CD4-positive, alpha-beta T cell (primary cell): ENCODE measurements at regions not wholly inside any gene's neighbourhood (a gene's known extent, or its start where the extent isn't known, plus 50 kb on each side); places are given as distances from the start of the nearest gene placed in this dataset.

Experiments
- ATAC-seq: fragments of 200-7000 bp; cut with Tn5 transposase; one replicate; pipeline ENCODE4 v1.10.0; 2022; ENCODE audit warnings: mild to moderate bottlenecking; ENCODE audit not compliant: poor library complexity
- CTCF ChIA-PET: fragments of 350-600 bp; sonication (Branson Sonifier 250); formaldehyde crosslinking; loops from one replicate; lab custom pipeline; 2021; ENCODE audit warnings: antibody characterized with exemption, inconsistent platforms; lab: Charles Lee
- POLR2A ChIA-PET: fragments of 350-600 bp; sonication (Branson Sonifier 250); formaldehyde crosslinking; loops from one replicate; lab custom pipeline; 2021; ENCODE audit warnings: antibody characterized with exemption, inconsistent platforms; lab: Charles Lee
- DNase-seq, 14 experiments: peaks; one replicate each; pipeline ENCODE4 v3.0.0-alpha.2; 2013 to 2020; ENCODE audit warnings: mixed read lengths in 2 of 14
- H3K27ac ChIP-seq, 2 donors: one replicate each; pipeline versions ENCODE4 v1.5.1 to v1.7.0; 2013; ENCODE audit warnings: low read length in 2 of 2, low read depth in 1 of 2, mild to moderate bottlenecking in 1 of 2
- H3K27me3 ChIP-seq, 2 experiments: 1 replicate in 1 of 2; 2 replicates in 1 of 2; pipeline versions ENCODE4 v1.6.1 to v1.7.0; 2013; ENCODE audit warnings: low read length in 2 of 2, control low read depth in 1 of 2, mild to moderate bottlenecking in 1 of 2, moderate library complexity in 1 of 2; ENCODE audit not compliant: insufficient read depth in 2 of 2, control insufficient read depth in 1 of 2
- H3K36me3 ChIP-seq: one replicate; pipeline ENCODE4 v1.6.1; 2013; ENCODE audit warnings: low read length, control low read depth; ENCODE audit not compliant: insufficient read depth
- H3K4me1 ChIP-seq: one replicate; pipeline ENCODE4 v1.6.1; 2013; ENCODE audit warnings: low read length, control low read depth; ENCODE audit not compliant: insufficient read depth
- H3K4me3 ChIP-seq: one replicate; pipeline ENCODE4 v1.5.1; 2013; ENCODE audit warnings: mild to moderate bottlenecking, low read length, moderate library complexity
- H3K9me3 ChIP-seq, 2 experiments: 1 replicate in 1 of 2; 2 replicates in 1 of 2; pipeline versions ENCODE4 v1.6.1 to v1.7.0; 2013; ENCODE audit warnings: low read length in 2 of 2, mild to moderate bottlenecking in 2 of 2, control low read depth in 1 of 2, moderate library complexity in 1 of 2; ENCODE audit not compliant: control insufficient read depth in 1 of 2, insufficient read depth in 1 of 2
- H3K27ac Mint-ChIP-seq: one replicate; pipeline ENCODE4 v1.8.0; 2020; ENCODE audit warnings: mixed read lengths
- H3K27me3 Mint-ChIP-seq: one replicate; pipeline ENCODE4 v1.8.0; 2021; ENCODE audit warnings: mixed read lengths
- H3K36me3 Mint-ChIP-seq: one replicate; pipeline ENCODE4 v1.8.0; 2021; ENCODE audit warnings: low read depth, mixed read lengths
- H3K4me1 Mint-ChIP-seq: one replicate; pipeline ENCODE4 v1.8.0; 2021; ENCODE audit warnings: low read depth, mixed read lengths
- H3K4me3 Mint-ChIP-seq: one replicate; pipeline ENCODE4 v1.8.0; 2020; ENCODE audit warnings: mild to moderate bottlenecking, mixed read lengths
- H3K9me3 Mint-ChIP-seq: one replicate; pipeline ENCODE4 v1.8.0; 2020; ENCODE audit warnings: mixed read lengths
- intact Hi-C, 2 experiments: fragments of 100-400 bp; cut with DNase I in 1 of 2; cut with micrococcal nuclease in 1 of 2; formaldehyde crosslinking; loops; one replicate each; pipeline versions ENCODE4 v1.15.1 to v1.9.0; 2023 to 2025; cut with DNase I, micrococcal nuclease
- TF ChIP-seq, protein P1 (sequence below): fragments of 200-600 bp; IDR thresholded peaks from one replicate; pipeline ENCODE4 v1.8.0; 2022; ENCODE audit warnings: antibody characterized with exemption, mild to moderate bottlenecking

- Mint-ChIP-seq H3K4me3 (no peak overlapping the region), H3K27ac (no peak overlapping the region), H3K4me1 (no peaks in the 10 kb centered on the region), H3K9me3 (no peaks in the 10 kb centered on the region), H3K27me3 (no peaks in the 10 kb centered on the region), H3K36me3 (no peaks in the 10 kb centered on the region)
- no peak overlapping the region for H3K27ac ChIP-seq
- H3K4me1 ChIP-seq = no peaks in the 10 kb centered on the region
- H3K4me3 ChIP-seq = no peak overlapping the region
- CTCF ChIA-PET = no interaction called here
- DNase-seq (no peak), ATAC-seq (no peak)
- no peaks in the 10 kb centered on the region for H3K27me3 ChIP-seq
- POLR2A ChIA-PET = no interaction called here
- H3K9me3 ChIP-seq = no peaks in the 10 kb centered on the region
- intact Hi-C loops = no loop called here
- TF ChIP-seq, protein P1, sequence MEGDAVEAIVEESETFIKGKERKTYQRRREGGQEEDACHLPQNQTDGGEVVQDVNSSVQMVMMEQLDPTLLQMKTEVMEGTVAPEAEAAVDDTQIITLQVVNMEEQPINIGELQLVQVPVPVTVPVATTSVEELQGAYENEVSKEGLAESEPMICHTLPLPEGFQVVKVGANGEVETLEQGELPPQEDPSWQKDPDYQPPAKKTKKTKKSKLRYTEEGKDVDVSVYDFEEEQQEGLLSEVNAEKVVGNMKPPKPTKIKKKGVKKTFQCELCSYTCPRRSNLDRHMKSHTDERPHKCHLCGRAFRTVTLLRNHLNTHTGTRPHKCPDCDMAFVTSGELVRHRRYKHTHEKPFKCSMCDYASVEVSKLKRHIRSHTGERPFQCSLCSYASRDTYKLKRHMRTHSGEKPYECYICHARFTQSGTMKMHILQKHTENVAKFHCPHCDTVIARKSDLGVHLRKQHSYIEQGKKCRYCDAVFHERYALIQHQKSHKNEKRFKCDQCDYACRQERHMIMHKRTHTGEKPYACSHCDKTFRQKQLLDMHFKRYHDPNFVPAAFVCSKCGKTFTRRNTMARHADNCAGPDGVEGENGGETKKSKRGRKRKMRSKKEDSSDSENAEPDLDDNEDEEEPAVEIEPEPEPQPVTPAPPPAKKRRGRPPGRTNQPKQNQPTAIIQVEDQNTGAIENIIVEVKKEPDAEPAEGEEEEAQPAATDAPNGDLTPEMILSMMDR = no peak
- H3K36me3 ChIP-seq = no peaks in the 10 kb centered on the region
These were observed 339.7 kb downstream of the USP25 start for GRCh38 chr21:16069178-16070112.

- no peaks in the 10 kb centered on the region for H3K36me3 Mint-ChIP-seq
- Histone ChIP-seq H3K4me3 (no peak overlapping the region), H3K9me3 (no peaks in the 10 kb centered on the region), H3K36me3 (no peaks in the 10 kb centered on the region), H3K27me3 (no peaks in the 10 kb centered on the region), H3K4me1 (no peaks in the 10 kb centered on the region), H3K27ac (no peak overlapping the region)
- no peaks in the 10 kb centered on the region for H3K4me1 Mint-ChIP-seq
- TF ChIP-seq, protein P1 = no peak
- intact Hi-C loops = no loop called here
- no peaks in the 10 kb centered on the region for H3K9me3 Mint-ChIP-seq
- ChIA-PET CTCF (interaction anchor here (0.6 kb wide), 1 partner anchor 9 kb away, joined by 3 read pairs; no protein-coding TSS in a partner anchor), POLR2A (no interaction called here)
- ATAC-seq (no peak), DNase-seq (no peak)
- H3K4me3 Mint-ChIP-seq = no peak overlapping the region
- H3K27ac Mint-ChIP-seq = no peak overlapping the region
- no peaks in the 10 kb centered on the region for H3K27me3 Mint-ChIP-seq
These were observed 340.4 kb downstream of the USP25 start for GRCh38 chr21:16070207-16070651.

GRCh38 chr21:16071092-16071491, 341.3 kb downstream of the USP25 start:
- Mint-ChIP-seq H3K4me1 (no peaks in the 10 kb centered on the region), H3K4me3 (no peak overlapping the region), H3K27me3 (no peaks in the 10 kb centered on the region), H3K36me3 (no peaks in the 10 kb centered on the region), H3K27ac (no peak overlapping the region), H3K9me3 (no peaks in the 10 kb centered on the region)
- H3K27me3 ChIP-seq = no peaks in the 10 kb centered on the region
- DNase-seq (no peak), ATAC-seq (no peak)
- no peaks in the 10 kb centered on the region for H3K9me3 ChIP-seq
- intact Hi-C loops = no loop called here
- TF ChIP-seq, protein P1 = no peak
- no peak overlapping the region for H3K4me3 ChIP-seq
- ChIA-PET CTCF (interaction anchor here (0.6 kb wide), 1 partner anchor 10 kb away, joined by 3 read pairs; no protein-coding TSS in a partner anchor), POLR2A (no interaction called here)
- H3K27ac ChIP-seq = no peak overlapping the region
- no peaks in the 10 kb centered on the region for H3K36me3 ChIP-seq
- H3K4me1 ChIP-seq = no peaks in the 10 kb centered on the region
